BJ (cell line): ENCODE measurements at regions not wholly inside any gene's neighbourhood (a gene's known extent, or its start where the extent isn't known, plus 50 kb on each side); places are given as distances from the start of the nearest gene placed in this dataset.

Experiments used
- CTCF ChIA-PET: fragments of 350-600 bp; formaldehyde crosslinking; extraction: SDS; loops from one replicate; lab custom pipeline; 2021; ENCODE audit warnings: antibody characterized with exemption, inconsistent platforms; lab: Yijun Ruan, JAX
- POLR2A ChIA-PET: fragments of 300-600 bp; sonication (Branson Sonifier 250); formaldehyde crosslinking; extraction: SDS; loops from one replicate; lab custom pipeline; 2021; ENCODE audit warnings: antibody characterized with exemption; lab: Charles Lee
- DNase-seq: peaks from one replicate; pipeline ENCODE4 v3.0.0-alpha.2; 2011; ENCODE audit warnings: low read depth
- H3K27me3 ChIP-seq: 2 replicates; pipeline ENCODE4 v1.6.0; 2011; ENCODE audit warnings: low read length; ENCODE audit not compliant: control insufficient read depth, insufficient read depth
- H3K36me3 ChIP-seq: 2 replicates; pipeline ENCODE4 v1.5.1; 2011; ENCODE audit warnings: low read length; ENCODE audit not compliant: control insufficient read depth, insufficient read depth
- H3K4me3 ChIP-seq: 2 replicates; pipeline ENCODE4 v1.5.1; 2011; ENCODE audit warnings: low read depth, mild to moderate bottlenecking, control low read depth, low read length
- CTCF ChIP-seq: IDR thresholded peaks from 2 replicates; pipeline ENCODE4 v1.5.1; 2011; ENCODE audit warnings: low read depth, mild to moderate bottlenecking, control low read depth, inconsistent platforms, low read length, moderate library complexity; ENCODE audit not compliant: insufficient read depth

- CTCF ChIA-PET: no interaction called here
- Histone ChIP-seq H3K4me3 (no peak overlapping the region), H3K27me3 (no peaks in the 10 kb centered on the region), H3K36me3 (no peaks in the 10 kb centered on the region)
- TF ChIP-seq CTCF: no peak
- DNase-seq: no peak
- POLR2A ChIA-PET: no interaction called here
Observed at GRCh38 chr1:222012816-222013215, 270.9 kb upstream of the DUSP10 start.

GRCh38 chr1:222010306-222010705 lies 268.4 kb upstream of the DUSP10 start:
- H3K36me3 ChIP-seq: no peaks in the 10 kb centered on the region
- ChIA-PET CTCF (interaction anchor here (0.6 to 0.7 kb wide), 2 partner anchors 93 to 530 kb away, joined by 3 to 4 read pairs; no protein-coding TSS in a partner anchor), POLR2A (interaction anchor here (0.6 kb wide), 1 partner anchor 531 kb away, joined by 4 read pairs; no protein-coding TSS in a partner anchor)
- no peaks in the 10 kb centered on the region for H3K27me3 ChIP-seq
- DNase-seq: no peak
- no peak for TF ChIP-seq CTCF
- no peak overlapping the region for H3K4me3 ChIP-seq

- CTCF ChIA-PET: interaction anchor here (1.3 kb wide), 1 partner anchor 532 kb away, joined by 3 read pairs; no protein-coding TSS in a partner anchor
- POLR2A ChIA-PET: no interaction called here
- TF ChIP-seq CTCF: peak; percentile 25
- no peak for DNase-seq
- H3K36me3 ChIP-seq: no peaks in the 10 kb centered on the region
- no peak overlapping the region for H3K4me3 ChIP-seq
- H3K27me3 ChIP-seq: no peaks in the 10 kb centered on the region
Observed at GRCh38 chr1:222009105-222009730, 267.3 kb upstream of the DUSP10 start.

GRCh38 chr1:222006715-222007114 lies 264.8 kb upstream of the DUSP10 start:
- CTCF ChIA-PET: no interaction called here
- no peaks in the 10 kb centered on the region for H3K27me3 ChIP-seq
- no peak for TF ChIP-seq CTCF
- DNase-seq: no peak
- H3K4me3 ChIP-seq: no peak overlapping the region
- no peaks in the 10 kb centered on the region for H3K36me3 ChIP-seq
- POLR2A ChIA-PET: no interaction called here

GRCh38 chr1:222004784-222005183 lies 262.9 kb upstream of the DUSP10 start:
- POLR2A ChIA-PET: no interaction called here

More at GRCh38 chr1:222004784-222005183, 262.9 kb upstream of the DUSP10 start:
- CTCF ChIA-PET: no interaction called here
- DNase-seq: no peak
- H3K4me3 ChIP-seq: no peak overlapping the region
- H3K27me3 ChIP-seq: no peaks in the 10 kb centered on the region
- no peaks in the 10 kb centered on the region for H3K36me3 ChIP-seq
- no peak for TF ChIP-seq CTCF
